Heart right ventricle (tissue), 16 donors: ENCODE measurements at regions not wholly inside any gene's neighbourhood (a gene's known extent, or its start where the extent isn't known, plus 50 kb on each side); places are given as distances from the start of the nearest gene placed in this dataset.

Source experiments
- ATAC-seq, 8 donors: fragments of 200-7000 bp; cut with Tn5 transposase; one replicate each; pipeline ENCODE4 v1.9.1; 2020; ENCODE audit warnings: mild to moderate bottlenecking in 8 of 8, moderate library complexity in 8 of 8, moderate number of reproducible peaks in 1 of 8
- DNase-seq, 2 donors: peaks; one replicate each; pipeline ENCODE4 v3.0.0-alpha.2; 2020
- H3K27ac ChIP-seq, 10 donors: fragments of 200-600 bp; sonication (generic) in 2 of 10; one replicate each; pipeline versions ENCODE4 v1.5.0 to v1.8.0; 2020 to 2022; ENCODE audit warnings: mild to moderate bottlenecking in 3 of 10
- H3K27me3 ChIP-seq, 7 donors: fragments of 200-600 bp; one replicate each; pipeline ENCODE4 v1.8.0; 2021 to 2022; ENCODE audit warnings: mild to moderate bottlenecking in 2 of 7
- H3K36me3 ChIP-seq, 9 donors: fragments of 200-600 bp; sonication (generic) in 1 of 9; one replicate each; pipeline versions ENCODE4 v1.5.0 to v1.8.0; 2020 to 2022; ENCODE audit warnings: mild to moderate bottlenecking in 2 of 9
- H3K4me1 ChIP-seq, 9 donors: fragments of 200-600 bp; sonication (generic) in 1 of 9; one replicate each; pipeline versions ENCODE4 v1.5.0 to v1.8.0; 2020 to 2022; ENCODE audit warnings: mild to moderate bottlenecking in 4 of 9
- H3K4me3 ChIP-seq, 10 donors: fragments of 200-600 bp; sonication (generic) in 2 of 10; one replicate each; pipeline versions ENCODE4 v1.5.0 to v1.8.0; 2020 to 2022; ENCODE audit warnings: mild to moderate bottlenecking in 7 of 10, moderate library complexity in 2 of 10
- H3K9me3 ChIP-seq, 11 donors: fragments of 200-600 bp in 10 of 11; sonication (generic) in 2 of 11; one replicate each; pipeline versions ENCODE4 v1.5.0 to v1.8.0; 2013 to 2022; ENCODE audit warnings: mild to moderate bottlenecking in 2 of 11, control low read depth in 1 of 11, moderate library complexity in 1 of 11
- WGBS, 2 donors: extraction: QIAGEN DNeasy Blood & Tissue Kit; methylation state at CpG; one replicate each; pipeline ENCODE4 v1.1.7; 2013; ENCODE audit warnings: inconsistent platforms in 1 of 2; 5-methylcytosine and 5-hydroxymethylcytosine counted together
- intact Hi-C, 10 donors: fragments of 100-400 bp; cut with DNase I; formaldehyde crosslinking; loops; one replicate each; pipeline versions ENCODE4 v1.11.1 to v1.14.2; 2022
- TF ChIP-seq, protein P1 (sequence below), 9 donors: fragments of 200-600 bp; sonication (generic) in 2 of 9; IDR thresholded peaks; one replicate each; pipeline versions ENCODE4 v1.5.0 to v1.8.0; 2021 to 2022; ENCODE audit warnings: antibody characterized with exemption in 9 of 9, mild to moderate bottlenecking in 5 of 9, moderate library complexity in 1 of 9
- donor health status: Arrhythmogenic right ventricular cardiomyopathy.
- donor health status: ischemic (EF 13 %, LVEDD 7.1; RV severe dilation, severe dysfunction).
- donor health status: healthy with polysubstance abuse.
- donor health status: DM: no; HTN: yes; CAD: no.
- donor health status: DM: no; HTN: no; CAD: no.
- donor health status: ischemic (EF 25% LVEDD 6.9; RV normal size, moderate dysfunction).
- donor health status: ischemic (EF 25% LVEDD 5.7; RV mildly dilated, moderate dysfunction).
- donor health status: healthy.
- donor health status: DM: yes; HTN: yes; CAD: no.
- donor health status: Ischemic cardiomyopathy.
- donor health status: ischemic (EF 35%, LVEDD 5.7; RV mildly dilated, moderate dysfunction).
- donor health status: nonischemic (EF 11% LVEDD 7.7; RV severe dilation, severe dysfunction).
- donor health status: DM: yes; HTN: yes; CAD: no.
- donor health status: PGD.
- donor health status: ischemic (EF 29% LVEDD 5.4; RV normal size, mild dysfunction).
- donor health status: nonischemic (EF 23%, LVEDD 6.1; RV moderate dilation, normal function).

- H3K4me1 ChIP-seq: peaks cover 0 to 34% (median 3%) of the 10 kb centered on the region in 9 donors
- intact Hi-C loops: no loop called here
- H3K36me3 ChIP-seq: no peaks in the 10 kb centered on the region
- H3K9me3 ChIP-seq: peaks cover 0 to 5% (median 0%) of the 10 kb centered on the region in 11 donors
- DNase-seq (peak; percentile 26 to 66), ATAC-seq (peak; percentile 87 to 99 (median 95))
- H3K27me3 ChIP-seq: no peaks in the 10 kb centered on the region
- TF ChIP-seq, protein P1, sequence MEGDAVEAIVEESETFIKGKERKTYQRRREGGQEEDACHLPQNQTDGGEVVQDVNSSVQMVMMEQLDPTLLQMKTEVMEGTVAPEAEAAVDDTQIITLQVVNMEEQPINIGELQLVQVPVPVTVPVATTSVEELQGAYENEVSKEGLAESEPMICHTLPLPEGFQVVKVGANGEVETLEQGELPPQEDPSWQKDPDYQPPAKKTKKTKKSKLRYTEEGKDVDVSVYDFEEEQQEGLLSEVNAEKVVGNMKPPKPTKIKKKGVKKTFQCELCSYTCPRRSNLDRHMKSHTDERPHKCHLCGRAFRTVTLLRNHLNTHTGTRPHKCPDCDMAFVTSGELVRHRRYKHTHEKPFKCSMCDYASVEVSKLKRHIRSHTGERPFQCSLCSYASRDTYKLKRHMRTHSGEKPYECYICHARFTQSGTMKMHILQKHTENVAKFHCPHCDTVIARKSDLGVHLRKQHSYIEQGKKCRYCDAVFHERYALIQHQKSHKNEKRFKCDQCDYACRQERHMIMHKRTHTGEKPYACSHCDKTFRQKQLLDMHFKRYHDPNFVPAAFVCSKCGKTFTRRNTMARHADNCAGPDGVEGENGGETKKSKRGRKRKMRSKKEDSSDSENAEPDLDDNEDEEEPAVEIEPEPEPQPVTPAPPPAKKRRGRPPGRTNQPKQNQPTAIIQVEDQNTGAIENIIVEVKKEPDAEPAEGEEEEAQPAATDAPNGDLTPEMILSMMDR (IDR thresholded peaks at IDR 0.05): no peak
- H3K27ac ChIP-seq: peak overlapping the region in 8 of 10 donors; percentile 2 to 90 (median 77)
- 8 to 12% methylated on average over 5 of the region's 5 CpGs for WGBS, 2 donors
- H3K4me3 ChIP-seq: no peak overlapping the region
These were observed 252.3 kb downstream of the CYRIA start for GRCh38 chr2:16413285-16413684.

- H3K27ac ChIP-seq: peak overlapping the region in 8 of 10 donors; percentile 8 to 90 (median 77)
- no peaks in the 10 kb centered on the region for H3K36me3 ChIP-seq
- H3K4me1 ChIP-seq: peaks cover 0 to 40% (median 8%) of the 10 kb centered on the region in 9 donors
- H3K27me3 ChIP-seq: no peaks in the 10 kb centered on the region
- 81 to 88% methylated on average over 2 of the region's 2 CpGs for WGBS, 2 donors
- TF ChIP-seq, protein P1 (IDR thresholded peaks at IDR 0.05): no peak
- intact Hi-C loops: no loop called here
- peaks cover 0 to 5% (median 0%) of the 10 kb centered on the region in 11 donors for H3K9me3 ChIP-seq
- ATAC-seq: no peak
- H3K4me3 ChIP-seq: no peak overlapping the region
- no peak for DNase-seq
These were observed 253.2 kb downstream of the CYRIA start for GRCh38 chr2:16412321-16413030.

- no peaks in the 10 kb centered on the region for H3K27me3 ChIP-seq
- no peaks in the 10 kb centered on the region for H3K36me3 ChIP-seq
- peak overlapping the region in 1 of 10 donors; percentile 87 for H3K27ac ChIP-seq
- peaks cover 0 to 5% (median 0%) of the 10 kb centered on the region in 11 donors for H3K9me3 ChIP-seq
- peaks cover 0 to 47% (median 8%) of the 10 kb centered on the region in 9 donors for H3K4me1 ChIP-seq
- TF ChIP-seq, protein P1 (IDR thresholded peaks at IDR 0.05): no peak
- intact Hi-C loops: no loop called here
- DNase-seq (no peak), ATAC-seq (no peak)
- 82 to 90% methylated on average over 3 of the region's 3 CpGs for WGBS, 2 donors
- no peak overlapping the region for H3K4me3 ChIP-seq
These were observed 253.8 kb downstream of the CYRIA start for GRCh38 chr2:16411788-16412187.

DNA sequence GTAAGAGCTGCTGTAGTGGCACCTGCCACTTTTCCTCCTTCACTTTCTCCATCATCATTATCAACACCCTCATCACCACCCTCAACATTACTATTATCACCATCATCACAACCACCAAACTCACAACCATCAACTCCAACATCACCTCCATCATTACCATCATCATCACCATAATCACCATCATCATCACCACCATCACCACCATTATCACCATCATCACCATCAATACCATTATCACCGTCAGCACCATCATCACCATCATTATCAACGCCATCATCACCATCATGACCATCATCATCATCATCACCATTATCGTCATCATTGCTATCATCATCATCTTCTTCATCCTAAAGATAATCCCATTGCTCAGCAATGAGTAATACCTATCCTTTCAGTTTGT lies 255.8 kb downstream of the CYRIA start:
- 94 to 99% methylated on average over 3 of the region's 3 CpGs for WGBS, 2 donors
- TF ChIP-seq, protein P1 (IDR thresholded peaks at IDR 0.05): no peak
- DNase-seq (no peak), ATAC-seq (no peak)
- no peaks in the 10 kb centered on the region for H3K27me3 ChIP-seq
- no peaks in the 10 kb centered on the region for H3K9me3 ChIP-seq
- intact Hi-C loops: no loop called here
- H3K4me3 ChIP-seq: no peak overlapping the region
- peaks cover 0 to 51% (median 8%) of the 10 kb centered on the region in 9 donors for H3K4me1 ChIP-seq
- no peaks in the 10 kb centered on the region for H3K36me3 ChIP-seq
- H3K27ac ChIP-seq: no peak overlapping the region
